ENCODE measurements at regions not wholly inside any gene's neighbourhood (a gene's known extent, or its start where the extent isn't known, plus 50 kb on each side); places are given as distances from the start of the nearest gene placed in this dataset.

GRCh38 chr18:75128051-75128605, 80.8 kb downstream of the PTGR3 start:
- no peak overlapping the region for H3K4me3 ChIP-seq (ENCODE audit: low read depth, low read length)
- ChIA-PET CTCF (interaction anchor here (0.9 kb wide), 1 partner anchor 351 kb away, joined by 3 read pairs; no protein-coding TSS in a partner anchor), POLR2A (no interaction called here)
- no peak for DNase-seq (ENCODE audit: low read depth, low spot score)
- no peak for TF ChIP-seq CTCF (IDR thresholded peaks at IDR 0.05; ENCODE audit: insufficient read depth, low read length, missing control alignments)

GRCh38 chr18:75127143-75128021, 81.6 kb downstream of the PTGR3 start:
- no peak for TF ChIP-seq CTCF (IDR thresholded peaks at IDR 0.05; ENCODE audit: insufficient read depth, low read length, missing control alignments)
- H3K4me3 ChIP-seq (ENCODE audit: low read depth, low read length) = no peak overlapping the region
- POLR2A ChIA-PET = no interaction called here
- DNase-seq (ENCODE audit: low read depth, low spot score) = no peak
- CTCF ChIA-PET = interaction anchor here (0.9 kb wide), 1 partner anchor 352 kb away, joined by 3 read pairs; no protein-coding TSS in a partner anchor

- no peak overlapping the region for H3K4me3 ChIP-seq (ENCODE audit: low read depth, low read length)
- ChIA-PET POLR2A (no interaction called here), CTCF (no interaction called here)
Observed at GRCh38 chr18:75125382-75126331, 83.3 kb downstream of the PTGR3 start.

GRCh38 chr18:75124991-75125381, 84.0 kb downstream of the PTGR3 start:
- H3K4me3 ChIP-seq (ENCODE audit: low read depth, low read length) = no peak overlapping the region
- DNase-seq (ENCODE audit: low read depth, low spot score) = no peak
- TF ChIP-seq CTCF (IDR thresholded peaks at IDR 0.05; ENCODE audit: insufficient read depth, low read length, missing control alignments) = no peak
- CTCF ChIA-PET = no interaction called here
- POLR2A ChIA-PET = no interaction called here

More at GRCh38 chr18:75125382-75126331, 83.3 kb downstream of the PTGR3 start:
- no peak for DNase-seq (ENCODE audit: low read depth, low spot score)
- TF ChIP-seq CTCF (IDR thresholded peaks at IDR 0.05; ENCODE audit: insufficient read depth, low read length, missing control alignments) = no peak

- CTCF ChIA-PET = no interaction called here
Observed at GRCh38 chr18:75124551-75124950, 84.4 kb downstream of the PTGR3 start.

More at GRCh38 chr18:75124551-75124950, 84.4 kb downstream of the PTGR3 start:
- POLR2A ChIA-PET = no interaction called here
- no peak for TF ChIP-seq CTCF (IDR thresholded peaks at IDR 0.05; ENCODE audit: insufficient read depth, low read length, missing control alignments)
- DNase-seq (ENCODE audit: low read depth, low spot score) = no peak
- H3K4me3 ChIP-seq (ENCODE audit: low read depth, low read length) = no peak overlapping the region

All from AG04449 (cell line).